IMR-90 (cell line): ENCODE measurements at regions not wholly inside any gene's neighbourhood (a gene's known extent, or its start where the extent isn't known, plus 50 kb on each side); places are given as distances from the start of the nearest gene placed in this dataset.

Experiments
- ATAC-seq: fragments of 200-7000 bp; cut with Tn5 transposase; 2 replicates; pipeline ENCODE4 v1.9.1; 2020; ENCODE audit warnings: low read depth, mild to moderate bottlenecking, moderate library complexity
- BruUV-seq: library from RNA; stranded (reverse); fragments of 400-500 nt; replicated peaks from 2 replicates; lab custom pipeline; 2021; lab: Mats Ljungman, UMichigan
- CTCF ChIA-PET: fragments of 300-600 bp; formaldehyde crosslinking; extraction: SDS; loops from one replicate; lab custom pipeline; 2021; ENCODE audit warnings: antibody characterized with exemption; lab: Yijun Ruan, JAX
- POLR2A ChIA-PET: fragments of 300-600 bp; sonication (Branson Sonifier 250); formaldehyde crosslinking; loops from one replicate; lab custom pipeline; 2022; ENCODE audit warnings: antibody characterized with exemption; ENCODE audit not compliant: unreplicated experiment; lab: Charles Lee
- DNase-seq: peaks from one replicate; pipeline ENCODE4 v3.0.0; 2013
- H2AFZ ChIP-seq: replicated peaks from 2 replicates; pipeline ENCODE3; 2013; ENCODE audit warnings: low read length, mild to moderate bottlenecking; ENCODE audit not compliant: poor library complexity
- H2AK5ac ChIP-seq: 2 replicates; pipeline ENCODE4 v1.6.1; 2013; ENCODE audit warnings: low read depth, low read length, inconsistent platforms
- H2AK9ac ChIP-seq: replicated peaks from 2 replicates; pipeline ENCODE3; 2013; ENCODE audit warnings: mild to moderate bottlenecking, low read depth, low read length, moderate library complexity; ENCODE audit not compliant: poor library complexity
- H2BK120ac ChIP-seq: 2 replicates; pipeline ENCODE4 v1.6.1; 2013; ENCODE audit warnings: low read depth, low read length, inconsistent platforms
- H2BK15ac ChIP-seq: 3 replicates; pipeline ENCODE4 v1.6.1; 2013; ENCODE audit warnings: low read depth, low read length, inconsistent platforms
- H2BK20ac ChIP-seq: 2 replicates; pipeline ENCODE4 v1.6.1; 2013; ENCODE audit warnings: low read depth, mild to moderate bottlenecking, inconsistent platforms, low read length, moderate library complexity
- H2BK5ac ChIP-seq: 2 replicates; pipeline ENCODE4 v1.6.1; 2013; ENCODE audit warnings: mild to moderate bottlenecking, low read depth, low read length, inconsistent platforms; ENCODE audit not compliant: poor library complexity, severe bottlenecking
- H3K14ac ChIP-seq: replicated peaks from 2 replicates; pipeline ENCODE4 v1.6.1; 2013; ENCODE audit warnings: low read depth, low read length, inconsistent platforms
- H3K18ac ChIP-seq: 2 replicates; pipeline ENCODE4 v1.6.1; 2013; ENCODE audit warnings: low read depth, low read length, control low read depth
- H3K23ac ChIP-seq: 2 replicates; pipeline ENCODE4 v1.6.1; 2013; ENCODE audit warnings: low read depth, low read length, inconsistent platforms
- H3K27ac ChIP-seq: 2 replicates; pipeline ENCODE4 v1.5.1; 2013; ENCODE audit warnings: mild to moderate bottlenecking, control low read depth, low read length; ENCODE audit not compliant: insufficient read depth
- H3K27me3 ChIP-seq: 2 replicates; pipeline ENCODE4 v1.6.1; 2013; ENCODE audit warnings: low read length; ENCODE audit not compliant: control insufficient read depth, insufficient read depth
- H3K36me3 ChIP-seq: 2 replicates; pipeline ENCODE4 v1.6.1; 2013; ENCODE audit warnings: low read length, mixed read lengths; ENCODE audit not compliant: control insufficient read depth, insufficient read depth
- H3K4ac ChIP-seq: 2 replicates; pipeline ENCODE4 v1.6.1; 2013; ENCODE audit warnings: low read depth, low read length, inconsistent platforms
- H3K4me1 ChIP-seq: 2 replicates; pipeline ENCODE4 v1.6.1; 2013; ENCODE audit warnings: low read length, mixed read lengths; ENCODE audit not compliant: control insufficient read depth, insufficient read depth
- H3K4me2 ChIP-seq: 2 replicates; pipeline ENCODE4 v1.6.1; 2013; ENCODE audit warnings: low read depth, mild to moderate bottlenecking, control low read depth, low read length, moderate library complexity
- H3K4me3 ChIP-seq: 2 replicates; pipeline ENCODE4 v1.5.1; 2013; ENCODE audit warnings: low read depth, mild to moderate bottlenecking, control low read depth, low read length, moderate library complexity; ENCODE audit not compliant: insufficient read depth
- H3K56ac ChIP-seq: 2 replicates; pipeline ENCODE4 v1.6.1; 2013; ENCODE audit warnings: low read length, inconsistent platforms; ENCODE audit not compliant: insufficient read depth; ENCODE audit errors: extremely low read depth
- H3K79me1 ChIP-seq, 2 experiments: 2 replicates each; pipeline ENCODE4 v1.6.1; 2013; ENCODE audit warnings: low read length in 2 of 2, inconsistent platforms in 1 of 2, low read depth in 1 of 2
- H3K9ac ChIP-seq: 2 replicates; pipeline ENCODE4 v1.6.1; 2013; ENCODE audit warnings: low read depth, low read length, control low read depth
- H3K9me1 ChIP-seq: 2 replicates; pipeline ENCODE4 v1.6.1; 2013; ENCODE audit warnings: low read length, inconsistent platforms; ENCODE audit not compliant: insufficient read depth
- H3K9me3 ChIP-seq: 2 replicates; pipeline ENCODE4 v1.6.1; 2013; ENCODE audit warnings: low read length; ENCODE audit not compliant: control insufficient read depth, insufficient read depth
- H4K20me1 ChIP-seq: 2 replicates; pipeline ENCODE4 v1.6.1; 2013; ENCODE audit warnings: low read length, inconsistent platforms; ENCODE audit not compliant: insufficient read depth
- H4K5ac ChIP-seq: 2 replicates; pipeline ENCODE4 v1.6.1; 2013; ENCODE audit warnings: mild to moderate bottlenecking, low read depth, low read length, control low read depth
- H4K8ac ChIP-seq, 2 experiments: 2 replicates each; pipeline ENCODE4 v1.6.1; 2013; ENCODE audit warnings: low read depth in 2 of 2, low read length in 2 of 2, control low read depth in 1 of 2, inconsistent platforms in 1 of 2
- H4K91ac ChIP-seq: 2 replicates; pipeline ENCODE4 v1.6.1; 2013; ENCODE audit warnings: low read depth, low read length, inconsistent platforms; ENCODE audit not compliant: insufficient read depth
- BHLHE40 ChIP-seq: fragments of 150-350 bp; IDR thresholded peaks from 2 replicates; pipeline ENCODE4 v1.6.1; 2016; ENCODE audit warnings: mild to moderate bottlenecking, low read depth, low read length
- CEBPB ChIP-seq: IDR thresholded peaks from 2 replicates; pipeline ENCODE4 v1.6.1; 2012; ENCODE audit warnings: low read depth, low read length, improper control_type of control experiment
- CHD1 ChIP-seq: IDR thresholded peaks from 2 replicates; pipeline ENCODE4 v1.6.1; 2012; ENCODE audit warnings: low read depth, low read length, improper control_type of control experiment
- FOS ChIP-seq: fragments of 150-350 bp; IDR thresholded peaks from 2 replicates; pipeline ENCODE4 v1.6.1; 2016; ENCODE audit warnings: low read depth, low read length
- MAFK ChIP-seq: IDR thresholded peaks from 2 replicates; pipeline ENCODE4 v1.6.1; 2012; ENCODE audit warnings: low read depth, low read length, improper control_type of control experiment
- MAZ ChIP-seq: IDR thresholded peaks from 2 replicates; pipeline ENCODE4 v1.6.1; 2012; ENCODE audit warnings: low read depth, mild to moderate bottlenecking, low read length, improper control_type of control experiment, moderate library complexity, borderline replicate concordance
- MXI1 ChIP-seq: IDR thresholded peaks from 2 replicates; pipeline ENCODE4 v1.6.1; 2012; ENCODE audit warnings: low read depth, mild to moderate bottlenecking, low read length, moderate library complexity, borderline replicate concordance
- NFE2L2 ChIP-seq: fragments of 150-350 bp; IDR thresholded peaks from 2 replicates; pipeline ENCODE4 v1.6.1; 2016; ENCODE audit warnings: low read depth, mild to moderate bottlenecking, low read length
- POLR2A ChIP-seq: IDR thresholded peaks from 2 replicates; pipeline ENCODE4 v1.6.1; 2012; ENCODE audit warnings: mild to moderate bottlenecking, low read depth, low read length
- RAD21 ChIP-seq: IDR thresholded peaks from 2 replicates; pipeline ENCODE4 v1.6.1; 2012; ENCODE audit warnings: low read length, improper control_type of control experiment
- RCOR1 ChIP-seq: IDR thresholded peaks from 2 replicates; pipeline ENCODE4 v1.6.1; 2012; ENCODE audit warnings: mild to moderate bottlenecking, low read length, improper control_type of control experiment; ENCODE audit not compliant: insufficient replicate concordance
- RFX5 ChIP-seq: IDR thresholded peaks from 2 replicates; pipeline ENCODE4 v1.8.0; 2012; ENCODE audit warnings: low read depth, mild to moderate bottlenecking, low read length, moderate library complexity
- SMC3 ChIP-seq: fragments of 150-350 bp; IDR thresholded peaks from 2 replicates; pipeline ENCODE4 v1.6.1; 2016; ENCODE audit warnings: low read depth, mild to moderate bottlenecking, antibody characterized with exemption, low read length, moderate library complexity
- WGBS, 2 experiments: methylation state at CpG; one replicate each; pipeline versions ENCODE4 v1.1.5 to v1.1.7; 2013; ENCODE audit warnings: missing lambda C conversion rate in 2 of 2; ENCODE audit not compliant: insufficient read length in 1 of 2; ENCODE audit errors: extremely low coverage in 2 of 2; 5-methylcytosine and 5-hydroxymethylcytosine counted together
- dilution Hi-C: fragments of 300-500 bp; cut with HindIII; formaldehyde crosslinking; loops from one replicate; pipeline ENCODE4 v1.14.3; 2018; ENCODE audit warnings: low sequenced_read_pairs; ENCODE audit not compliant: unreplicated experiment
- in situ Hi-C: fragments of 300-500 bp; cut with MboI; formaldehyde crosslinking; loops from 3 replicates; pipeline ENCODE4 v1.14.3; 2019; ENCODE audit warnings: low sequenced_read_pairs, inconsistent platforms, mixed read lengths
- intact Hi-C: fragments of 100-400 bp; cut with micrococcal nuclease; formaldehyde crosslinking; loops from 2 replicates; pipeline ENCODE4 v1.10.0; 2022
- TF ChIP-seq, protein P1 (sequence below): fragments of 150-350 bp; IDR thresholded peaks from 2 replicates; pipeline ENCODE4 v1.6.1; 2017; ENCODE audit warnings: mild to moderate bottlenecking, antibody characterized with exemption, low read length, low read depth
- TF ChIP-seq, protein P2 (sequence below): fragments of 150-350 bp; IDR thresholded peaks from 2 replicates; pipeline ENCODE4 v1.6.1; 2016; ENCODE audit warnings: low read depth, mild to moderate bottlenecking, low read length, moderate library complexity, borderline replicate concordance
- TF ChIP-seq, protein P3 (sequence below): conservative IDR thresholded peaks from 2 replicates; pipeline ENCODE4 v1.5.1; 2012; ENCODE audit warnings: mild to moderate bottlenecking, low read depth, low read length, improper control_type of control experiment

DNA sequence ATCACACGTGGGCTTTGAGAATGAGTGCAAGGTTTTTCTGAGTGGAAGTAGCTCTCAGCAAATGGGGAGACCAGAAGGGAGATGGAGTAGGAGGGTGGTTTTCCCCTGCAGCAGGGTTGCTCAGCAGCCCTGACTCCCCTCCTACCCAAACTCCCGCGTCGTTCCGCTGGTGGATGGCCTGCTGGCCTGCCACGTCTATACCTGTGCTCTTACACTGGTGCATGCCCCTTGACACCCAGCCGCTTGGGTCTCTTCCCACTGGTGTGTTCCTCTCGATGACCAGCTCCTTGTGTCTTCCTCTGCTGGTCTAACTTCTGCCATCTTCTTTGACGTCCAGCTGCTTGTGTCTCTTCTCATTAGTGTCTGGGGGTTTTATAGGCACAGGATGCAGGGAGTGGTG, 1797.9 kb downstream of the NCAM2 start:
- DNase-seq (no peak), ATAC-seq (no peak)
- H3K9me3 ChIP-seq = peaks cover 6% of the 10 kb centered on the region; the same call in 1 of the 2 replicates
- H3K4me2 ChIP-seq = no peak overlapping the region
- H3K4me1 ChIP-seq = no peaks in the 10 kb centered on the region
- H3K27ac ChIP-seq = no peak overlapping the region
- no peak overlapping the region for H3K18ac ChIP-seq
- in situ Hi-C loops (loop anchor here (25.0 kb wide), 3 partner anchors 91 to 1784 kb away; no protein-coding TSS in a partner anchor), intact Hi-C loops (no loop called here), dilution Hi-C loops (no loop called here)
- TF ChIP-seq, protein P1, sequence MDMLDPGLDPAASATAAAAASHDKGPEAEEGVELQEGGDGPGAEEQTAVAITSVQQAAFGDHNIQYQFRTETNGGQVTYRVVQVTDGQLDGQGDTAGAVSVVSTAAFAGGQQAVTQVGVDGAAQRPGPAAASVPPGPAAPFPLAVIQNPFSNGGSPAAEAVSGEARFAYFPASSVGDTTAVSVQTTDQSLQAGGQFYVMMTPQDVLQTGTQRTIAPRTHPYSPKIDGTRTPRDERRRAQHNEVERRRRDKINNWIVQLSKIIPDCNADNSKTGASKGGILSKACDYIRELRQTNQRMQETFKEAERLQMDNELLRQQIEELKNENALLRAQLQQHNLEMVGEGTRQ = no peak
- no peak for TF ChIP-seq FOS
- TF ChIP-seq RAD21 = no peak
- TF ChIP-seq, protein P2, sequence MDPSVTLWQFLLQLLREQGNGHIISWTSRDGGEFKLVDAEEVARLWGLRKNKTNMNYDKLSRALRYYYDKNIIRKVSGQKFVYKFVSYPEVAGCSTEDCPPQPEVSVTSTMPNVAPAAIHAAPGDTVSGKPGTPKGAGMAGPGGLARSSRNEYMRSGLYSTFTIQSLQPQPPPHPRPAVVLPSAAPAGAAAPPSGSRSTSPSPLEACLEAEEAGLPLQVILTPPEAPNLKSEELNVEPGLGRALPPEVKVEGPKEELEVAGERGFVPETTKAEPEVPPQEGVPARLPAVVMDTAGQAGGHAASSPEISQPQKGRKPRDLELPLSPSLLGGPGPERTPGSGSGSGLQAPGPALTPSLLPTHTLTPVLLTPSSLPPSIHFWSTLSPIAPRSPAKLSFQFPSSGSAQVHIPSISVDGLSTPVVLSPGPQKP = no peak
- no peak for TF ChIP-seq MAZ
- no peak for TF ChIP-seq MAFK
- TF ChIP-seq BHLHE40 = no peak
- TF ChIP-seq, protein P3, sequence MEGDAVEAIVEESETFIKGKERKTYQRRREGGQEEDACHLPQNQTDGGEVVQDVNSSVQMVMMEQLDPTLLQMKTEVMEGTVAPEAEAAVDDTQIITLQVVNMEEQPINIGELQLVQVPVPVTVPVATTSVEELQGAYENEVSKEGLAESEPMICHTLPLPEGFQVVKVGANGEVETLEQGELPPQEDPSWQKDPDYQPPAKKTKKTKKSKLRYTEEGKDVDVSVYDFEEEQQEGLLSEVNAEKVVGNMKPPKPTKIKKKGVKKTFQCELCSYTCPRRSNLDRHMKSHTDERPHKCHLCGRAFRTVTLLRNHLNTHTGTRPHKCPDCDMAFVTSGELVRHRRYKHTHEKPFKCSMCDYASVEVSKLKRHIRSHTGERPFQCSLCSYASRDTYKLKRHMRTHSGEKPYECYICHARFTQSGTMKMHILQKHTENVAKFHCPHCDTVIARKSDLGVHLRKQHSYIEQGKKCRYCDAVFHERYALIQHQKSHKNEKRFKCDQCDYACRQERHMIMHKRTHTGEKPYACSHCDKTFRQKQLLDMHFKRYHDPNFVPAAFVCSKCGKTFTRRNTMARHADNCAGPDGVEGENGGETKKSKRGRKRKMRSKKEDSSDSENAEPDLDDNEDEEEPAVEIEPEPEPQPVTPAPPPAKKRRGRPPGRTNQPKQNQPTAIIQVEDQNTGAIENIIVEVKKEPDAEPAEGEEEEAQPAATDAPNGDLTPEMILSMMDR = no peak
- no peak for TF ChIP-seq RFX5
- no peak for TF ChIP-seq CHD1
- TF ChIP-seq NFE2L2 = no peak
- no peak for TF ChIP-seq POLR2A
- no peak for TF ChIP-seq CEBPB
- TF ChIP-seq RCOR1 = no peak
- TF ChIP-seq SMC3 = no peak
- no peak for TF ChIP-seq MXI1
- BruUV-seq = no TSS peak
- no peak overlapping the region for H2BK120ac ChIP-seq
- H3K56ac ChIP-seq = no peak overlapping the region
- H3K14ac ChIP-seq = no peak overlapping the region
- no peak overlapping the region for H3K9ac ChIP-seq
- H2BK20ac ChIP-seq = no peak overlapping the region
- no peak overlapping the region for H4K91ac ChIP-seq
- no peaks in the 10 kb centered on the region for H3K9me1 ChIP-seq
- 76% methylated on average over 5 of the region's 9 CpGs; no CpG with 5 or more reads in 1 of the 2 experiments for WGBS, 2 experiments
- no peak overlapping the region for H2BK15ac ChIP-seq
- H4K8ac ChIP-seq = no peak overlapping the region
- no peak overlapping the region for H4K5ac ChIP-seq
- no peak overlapping the region for H2AK5ac ChIP-seq
- H3K79me1 ChIP-seq = no peaks in the 10 kb centered on the region
- H2AK9ac ChIP-seq = no peak overlapping the region
- no peaks in the 10 kb centered on the region for H3K36me3 ChIP-seq
- H2AFZ ChIP-seq = no peak overlapping the region
- no peak overlapping the region for H2BK5ac ChIP-seq
- H3K4me3 ChIP-seq = no peak overlapping the region
- H3K23ac ChIP-seq = no peak overlapping the region
- H4K20me1 ChIP-seq = no peaks in the 10 kb centered on the region
- ChIA-PET CTCF (no interaction called here), POLR2A (no interaction called here)
- no peaks in the 10 kb centered on the region for H3K27me3 ChIP-seq
- no peak overlapping the region for H3K4ac ChIP-seq
